Subcutaneous abdominal adipose tissue (tissue), 5 donors: ENCODE measurements at regions not wholly inside any gene's neighbourhood (a gene's known extent, or its start where the extent isn't known, plus 50 kb on each side); places are given as distances from the start of the nearest gene placed in this dataset.

Experiments used
- H3K27ac ChIP-seq: one replicate; pipeline ENCODE4 v1.7.0; 2013; ENCODE audit warnings: low read depth, mild to moderate bottlenecking, inconsistent platforms, low read length, moderate library complexity
- H3K27me3 ChIP-seq, 5 donors: one replicate each; pipeline ENCODE4 v1.7.0; 2013; ENCODE audit warnings: low read length in 5 of 5, inconsistent platforms in 1 of 5; ENCODE audit not compliant: control insufficient read depth in 5 of 5, insufficient read depth in 4 of 5
- H3K36me3 ChIP-seq, 5 donors: one replicate each; pipeline ENCODE4 v1.7.0; 2013; ENCODE audit warnings: low read length in 5 of 5; ENCODE audit not compliant: control insufficient read depth in 5 of 5, insufficient read depth in 5 of 5
- H3K4me1 ChIP-seq, 5 donors: one replicate each; pipeline ENCODE4 v1.7.0; 2013; ENCODE audit warnings: low read length in 5 of 5, mild to moderate bottlenecking in 3 of 5, moderate library complexity in 1 of 5; ENCODE audit not compliant: control insufficient read depth in 5 of 5, insufficient read depth in 5 of 5
- H3K4me3 ChIP-seq, 5 donors: one replicate each; pipeline ENCODE4 v1.7.0; 2013; ENCODE audit warnings: low read length in 5 of 5, low read depth in 1 of 5
- H3K9ac ChIP-seq, 5 donors: one replicate each; pipeline ENCODE4 v1.7.0; 2013; ENCODE audit warnings: low read length in 5 of 5, mild to moderate bottlenecking in 4 of 5, moderate library complexity in 3 of 5
- H3K9me3 ChIP-seq, 5 donors: one replicate each; pipeline ENCODE4 v1.7.0; 2013; ENCODE audit warnings: low read length in 5 of 5; ENCODE audit not compliant: control insufficient read depth in 5 of 5
- donor health status: healthy.
- donor health status: healthy.
- donor health status: healthy.
- donor health status: healthy.
- donor health status: healthy.

DNA sequence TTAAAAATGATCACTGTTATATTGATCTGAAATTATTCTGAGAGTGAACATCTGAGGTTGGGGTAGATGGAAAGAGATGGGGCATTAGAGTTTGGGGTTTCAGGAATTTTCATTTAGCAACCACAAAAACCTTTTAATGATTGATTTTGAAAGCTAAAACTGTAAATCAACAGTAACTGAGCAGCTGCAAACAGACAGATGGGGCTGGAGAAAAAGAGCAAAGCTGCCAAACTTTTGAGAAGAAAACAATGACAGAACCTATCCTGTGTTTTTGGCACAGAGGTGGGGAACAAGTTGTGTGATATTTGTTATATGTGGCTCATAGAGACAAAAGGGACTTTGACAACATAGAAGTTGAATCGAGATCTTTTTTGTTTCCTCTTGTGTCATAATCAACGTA lies 415.8 kb upstream of the DSEL start:
- H3K4me1 ChIP-seq, result peaks cover 0 to 20% (median 0%) of the 10 kb centered on the region in 5 donors
- H3K9me3 ChIP-seq, result no peaks in the 10 kb centered on the region

DNA sequence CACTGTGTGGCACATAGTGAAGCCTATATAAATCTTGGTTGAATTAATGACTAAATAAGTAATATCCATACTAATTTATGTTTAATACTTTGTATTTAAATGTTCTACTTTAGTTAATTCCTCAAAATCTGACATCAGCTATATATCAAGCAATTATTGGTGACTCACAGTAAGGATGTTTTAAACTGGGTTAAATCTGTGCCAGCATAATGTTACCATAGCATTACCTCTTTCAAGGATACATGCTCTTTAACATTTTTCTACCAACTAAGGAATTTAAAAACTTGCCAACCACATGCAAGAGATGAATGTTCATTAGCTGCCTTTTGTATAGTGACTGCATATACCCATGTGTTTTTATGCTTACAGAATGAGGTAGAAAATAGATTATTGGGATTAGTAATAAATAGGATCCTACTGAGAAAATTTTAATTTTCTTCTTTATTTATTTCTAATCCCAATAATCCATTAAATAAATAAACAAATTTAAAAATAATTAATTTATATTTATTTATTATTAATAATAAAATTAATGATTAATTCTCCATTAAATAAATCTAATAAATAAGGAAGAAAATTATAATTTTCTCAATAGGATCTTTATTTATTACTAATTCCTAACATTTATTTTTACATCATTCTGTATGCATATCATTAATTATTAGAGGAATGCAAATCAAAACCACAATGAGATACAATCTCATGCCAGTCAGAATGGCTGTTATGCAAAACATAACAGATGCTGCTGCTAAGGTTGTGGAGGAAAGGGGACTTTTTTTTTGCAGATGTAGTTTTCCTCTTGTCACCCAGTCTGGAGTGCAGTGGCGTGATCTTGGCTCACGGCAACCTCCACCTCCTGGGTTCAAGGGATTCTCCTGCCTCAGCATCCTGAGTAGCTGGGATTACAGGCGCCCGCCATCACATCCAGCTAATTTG lies 410.7 kb upstream of the DSEL start:
- no peak overlapping the region for H3K9ac ChIP-seq

More for the DNA sequence above, 415.8 kb upstream of the DSEL start:
- Histone ChIP-seq H3K4me3 (no peak overlapping the region), H3K27me3 (no peaks in the 10 kb centered on the region), H3K36me3 (no peaks in the 10 kb centered on the region), H3K27ac (no peak overlapping the region), H3K9ac (no peak overlapping the region)

DNA sequence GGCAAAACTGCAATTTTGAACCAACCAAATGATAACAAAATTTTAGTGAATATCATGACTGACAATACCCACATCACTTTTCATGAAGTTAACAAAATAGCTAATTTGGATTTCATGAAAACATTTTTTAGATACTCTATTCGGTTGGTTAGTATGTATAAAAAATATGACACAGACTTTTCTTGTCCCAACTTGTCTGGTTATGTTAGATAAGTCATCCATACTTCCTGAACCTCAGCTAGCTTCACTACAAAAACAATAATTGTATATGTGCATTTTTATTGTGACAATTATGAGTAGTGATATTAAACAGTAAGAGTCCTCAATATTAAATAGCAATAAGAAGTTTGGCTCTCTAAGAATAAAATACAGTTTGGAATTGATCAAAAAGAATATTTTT lies 408.1 kb upstream of the DSEL start:
- H3K36me3 ChIP-seq, result no peaks in the 10 kb centered on the region
- H3K4me1 ChIP-seq, result no peaks in the 10 kb centered on the region
- no peaks in the 10 kb centered on the region for H3K27me3 ChIP-seq
- H3K9me3 ChIP-seq, result no peaks in the 10 kb centered on the region
- no peak overlapping the region for H3K4me3 ChIP-seq
- no peak overlapping the region for H3K27ac ChIP-seq
- no peak overlapping the region for H3K9ac ChIP-seq

More for the DNA sequence above, 410.7 kb upstream of the DSEL start:
- Histone ChIP-seq H3K4me3 (no peak overlapping the region), H3K9me3 (no peaks in the 10 kb centered on the region), H3K4me1 (no peaks in the 10 kb centered on the region), H3K36me3 (no peaks in the 10 kb centered on the region), H3K27ac (no peak overlapping the region), H3K27me3 (no peaks in the 10 kb centered on the region)

GRCh38 chr18:67919316-67919715 lies 402.8 kb upstream of the DSEL start:
- Histone ChIP-seq H3K4me3 (no peak overlapping the region), H3K36me3 (no peaks in the 10 kb centered on the region), H3K4me1 (no peaks in the 10 kb centered on the region), H3K9ac (no peak overlapping the region), H3K9me3 (no peaks in the 10 kb centered on the region), H3K27me3 (no peaks in the 10 kb centered on the region), H3K27ac (no peak overlapping the region)

DNA sequence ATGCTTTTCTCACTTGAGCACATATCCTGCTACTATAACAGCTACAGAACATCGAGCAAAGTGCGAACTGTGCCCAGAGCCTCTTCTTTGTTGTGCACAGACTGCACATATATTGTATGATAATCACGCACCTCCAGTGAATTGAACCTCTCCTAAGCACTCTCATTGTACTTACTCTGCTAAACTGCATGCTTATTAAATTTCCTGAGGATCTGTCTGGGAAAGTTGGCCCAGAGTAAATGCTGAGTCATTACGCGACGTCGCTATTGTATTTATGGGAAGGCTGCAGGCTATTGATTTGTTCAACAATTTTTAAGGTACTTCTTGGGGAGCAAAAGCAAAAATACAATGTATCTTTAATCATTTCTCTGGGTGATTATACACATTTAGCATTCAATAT lies 399.6 kb upstream of the DSEL start:
- Histone ChIP-seq H3K27ac (no peak overlapping the region), H3K4me1 (no peaks in the 10 kb centered on the region), H3K4me3 (no peak overlapping the region), H3K9ac (no peak overlapping the region), H3K36me3 (no peaks in the 10 kb centered on the region), H3K27me3 (no peaks in the 10 kb centered on the region), H3K9me3 (no peaks in the 10 kb centered on the region)

DNA sequence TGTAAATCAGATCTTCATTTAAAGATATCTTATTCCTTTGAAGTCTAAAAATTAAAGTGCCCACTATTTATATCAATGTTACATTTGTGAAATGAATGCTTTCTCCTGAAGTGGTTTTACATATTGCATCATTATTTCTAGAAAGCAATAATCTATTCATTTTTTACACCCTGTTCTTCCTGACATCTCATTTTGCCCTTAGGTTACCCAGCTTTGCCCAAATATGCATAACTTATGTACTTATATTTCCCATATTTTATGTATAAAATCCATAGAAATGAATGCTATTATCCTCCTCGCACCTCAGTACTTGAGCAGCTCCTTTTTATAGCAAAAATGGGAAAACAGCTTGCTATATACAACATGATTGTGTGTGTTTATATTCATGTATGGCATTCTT lies 396.5 kb upstream of the DSEL start:
- H3K27ac ChIP-seq, result no peak overlapping the region
- H3K9me3 ChIP-seq, result no peaks in the 10 kb centered on the region
- H3K36me3 ChIP-seq, result no peaks in the 10 kb centered on the region
- H3K27me3 ChIP-seq, result no peaks in the 10 kb centered on the region
- no peak overlapping the region for H3K9ac ChIP-seq
- H3K4me1 ChIP-seq, result no peaks in the 10 kb centered on the region
- no peak overlapping the region for H3K4me3 ChIP-seq

DNA sequence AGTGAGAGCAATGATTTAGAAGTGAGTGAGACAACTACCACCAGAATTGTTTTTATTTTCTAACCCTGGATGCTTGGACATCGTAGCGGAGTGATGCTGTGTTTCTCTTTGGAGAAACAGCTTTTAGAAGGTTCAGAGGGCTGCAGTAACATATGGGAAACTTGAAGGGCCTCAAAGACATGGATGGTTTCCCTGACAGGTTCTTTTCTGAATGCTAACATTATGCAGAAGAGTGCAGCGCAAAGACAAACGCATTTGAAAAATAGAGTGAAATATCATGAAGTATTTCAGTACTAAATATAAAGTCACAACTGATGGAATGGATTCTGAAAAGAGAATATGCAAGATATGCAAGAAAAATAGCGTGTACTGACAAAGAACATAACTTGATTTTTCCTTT lies 385.1 kb upstream of the DSEL start:
- no peaks in the 10 kb centered on the region for H3K27me3 ChIP-seq
- H3K4me1 ChIP-seq, result peaks cover 0 to 3% (median 0%) of the 10 kb centered on the region in 5 donors
- H3K9me3 ChIP-seq, result no peaks in the 10 kb centered on the region
- no peak overlapping the region for H3K4me3 ChIP-seq
- no peak overlapping the region for H3K9ac ChIP-seq
- no peaks in the 10 kb centered on the region for H3K36me3 ChIP-seq
- no peak overlapping the region for H3K27ac ChIP-seq

GRCh38 chr18:67896451-67896850 lies 379.9 kb upstream of the DSEL start:
- Histone ChIP-seq H3K27ac (no peak overlapping the region), H3K4me1 (peaks cover 0 to 3% (median 0%) of the 10 kb centered on the region in 5 donors), H3K27me3 (no peaks in the 10 kb centered on the region), H3K36me3 (no peaks in the 10 kb centered on the region), H3K9me3 (no peaks in the 10 kb centered on the region), H3K9ac (no peak overlapping the region), H3K4me3 (no peak overlapping the region)

GRCh38 chr18:67893916-67894315 lies 377.4 kb upstream of the DSEL start:
- Histone ChIP-seq H3K9ac (no peak overlapping the region), H3K9me3 (no peaks in the 10 kb centered on the region), H3K4me3 (no peak overlapping the region), H3K27me3 (no peaks in the 10 kb centered on the region), H3K36me3 (no peaks in the 10 kb centered on the region), H3K4me1 (peaks cover 0 to 3% (median 0%) of the 10 kb centered on the region in 5 donors), H3K27ac (no peak overlapping the region)

DNA sequence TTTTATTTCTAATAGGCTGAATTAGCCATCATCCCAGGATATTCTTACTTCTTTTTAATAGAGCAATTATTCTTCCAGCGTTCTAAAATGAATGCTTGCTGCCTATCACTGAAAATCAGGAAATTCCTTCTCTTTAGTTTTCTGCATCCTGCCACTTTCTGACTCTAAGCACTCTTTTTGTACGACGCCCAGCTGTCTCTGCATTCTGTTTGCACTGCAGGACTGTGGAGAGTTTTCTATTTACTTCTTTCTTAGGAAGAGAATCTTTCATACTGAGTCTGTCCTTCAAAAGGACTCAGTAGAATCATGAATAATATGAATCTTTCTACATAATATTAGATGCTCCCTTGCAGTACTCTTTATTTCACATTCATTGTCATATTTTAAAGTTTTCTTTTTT lies 360.4 kb upstream of the DSEL start:
- Histone ChIP-seq H3K27me3 (no peaks in the 10 kb centered on the region), H3K4me1 (no peaks in the 10 kb centered on the region), H3K9ac (no peak overlapping the region), H3K27ac (no peak overlapping the region), H3K9me3 (no peaks in the 10 kb centered on the region), H3K36me3 (no peaks in the 10 kb centered on the region), H3K4me3 (no peak overlapping the region)
